GM23338 (cell line): ENCODE measurements at regions not wholly inside any gene's neighbourhood (a gene's known extent, or its start where the extent isn't known, plus 50 kb on each side); places are given as distances from the start of the nearest gene placed in this dataset.

ENCODE experiments used
- CTCF ChIP-seq, 2 experiments: fragments of 200-600 bp in 1 of 2; sonication (generic) in 1 of 2; conservative IDR thresholded peaks; 2 replicates each; pipeline versions ENCODE4 v1.5.1 to v1.6.1; 2016 to 2017; ENCODE audit warnings: antibody characterized with exemption in 2 of 2, low read depth in 2 of 2, mild to moderate bottlenecking in 2 of 2, moderate library complexity in 1 of 2
- REST ChIP-seq: IDR thresholded peaks from one replicate; pipeline ENCODE4 v1.6.1; 2018; ENCODE audit warnings: antibody characterized with exemption; ENCODE audit not compliant: unreplicated experiment

GRCh38 chr9:22392523-22392922 is 54.1 kb upstream of the DMRTA1 start:
- no peak for TF ChIP-seq REST
- no peak for TF ChIP-seq CTCF (conservative IDR thresholded peaks at IDR 0.05; ENCODE audit: low read depth in 2 of 2)
